ENCODE measurements at regions not wholly inside any gene's neighbourhood (a gene's known extent, or its start where the extent isn't known, plus 50 kb on each side); places are given as distances from the start of the nearest gene placed in this dataset.

DNA sequence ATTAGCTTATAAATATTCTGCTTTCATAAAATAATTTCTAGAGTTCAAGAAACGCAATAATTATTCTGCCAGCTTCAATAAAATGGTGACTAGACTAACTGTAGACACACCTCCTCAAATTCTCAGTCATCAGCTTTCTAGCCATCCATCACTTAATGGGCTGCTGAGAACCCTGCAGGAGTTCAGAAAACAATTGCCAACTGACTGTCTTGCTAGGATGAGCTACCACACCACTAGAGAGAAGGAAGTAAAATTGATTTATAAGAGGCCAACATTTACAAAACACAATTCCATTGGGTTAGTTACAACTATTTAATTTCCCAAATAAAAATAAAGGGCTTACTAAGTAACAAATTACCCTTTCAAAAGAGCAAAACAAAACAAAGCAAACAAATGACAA, 126.5 kb upstream of the PAPPA start:
- no peaks in the 10 kb centered on the region for H3K4me1 ChIP-seq (ENCODE audit: control insufficient read depth, extremely low read depth, insufficient read depth, low read length)
- H3K4me2 ChIP-seq (ENCODE audit: control insufficient read depth, extremely low read depth, insufficient read depth, low read depth, low read length), result no peak overlapping the region
- H3K27me3 ChIP-seq (ENCODE audit: control insufficient read depth, extremely low read depth, insufficient read depth, low read length), result no peaks in the 10 kb centered on the region
- no peak overlapping the region for H2AFZ ChIP-seq (ENCODE audit: control insufficient read depth, low read length)
- H3K9me1 ChIP-seq (ENCODE audit: control insufficient read depth, extremely low read depth, insufficient read depth, low read length), result no peaks in the 10 kb centered on the region
- dilution Hi-C loops (cut with MboI; ENCODE audit: extremely low pct_ligation_motif_present, low sequenced_read_pairs), result no loop called here
- no peaks in the 10 kb centered on the region for H3K36me3 ChIP-seq (ENCODE audit: control insufficient read depth in 2 of 2, extremely low read depth in 1 of 2, insufficient read depth in 2 of 2, low read length in 2 of 2)
- no peak for TF ChIP-seq EZH2 (IDR thresholded peaks at IDR 0.05; ENCODE audit: low read length)
- TF ChIP-seq, protein P1, sequence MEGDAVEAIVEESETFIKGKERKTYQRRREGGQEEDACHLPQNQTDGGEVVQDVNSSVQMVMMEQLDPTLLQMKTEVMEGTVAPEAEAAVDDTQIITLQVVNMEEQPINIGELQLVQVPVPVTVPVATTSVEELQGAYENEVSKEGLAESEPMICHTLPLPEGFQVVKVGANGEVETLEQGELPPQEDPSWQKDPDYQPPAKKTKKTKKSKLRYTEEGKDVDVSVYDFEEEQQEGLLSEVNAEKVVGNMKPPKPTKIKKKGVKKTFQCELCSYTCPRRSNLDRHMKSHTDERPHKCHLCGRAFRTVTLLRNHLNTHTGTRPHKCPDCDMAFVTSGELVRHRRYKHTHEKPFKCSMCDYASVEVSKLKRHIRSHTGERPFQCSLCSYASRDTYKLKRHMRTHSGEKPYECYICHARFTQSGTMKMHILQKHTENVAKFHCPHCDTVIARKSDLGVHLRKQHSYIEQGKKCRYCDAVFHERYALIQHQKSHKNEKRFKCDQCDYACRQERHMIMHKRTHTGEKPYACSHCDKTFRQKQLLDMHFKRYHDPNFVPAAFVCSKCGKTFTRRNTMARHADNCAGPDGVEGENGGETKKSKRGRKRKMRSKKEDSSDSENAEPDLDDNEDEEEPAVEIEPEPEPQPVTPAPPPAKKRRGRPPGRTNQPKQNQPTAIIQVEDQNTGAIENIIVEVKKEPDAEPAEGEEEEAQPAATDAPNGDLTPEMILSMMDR (optimal IDR thresholded peaks at IDR 0.05 in 1 of 3, IDR thresholded peaks at IDR 0.05 in 1 of 3, conservative IDR thresholded peaks at IDR 0.05 in 1 of 3; ENCODE audit: extremely low read depth in 1 of 3, insufficient read depth in 2 of 3, low read length in 3 of 3), result no peak
- FAIRE-seq (no peak), DNase-seq (ENCODE audit: low read depth, low spot score) (no peak)
- H3K4me3 ChIP-seq (ENCODE audit: control insufficient read depth in 2 of 3, extremely low read depth in 1 of 3, insufficient read depth in 2 of 3, low read depth in 1 of 3, low read length in 3 of 3), result no peak overlapping the region
- no peaks in the 10 kb centered on the region for H4K20me1 ChIP-seq (ENCODE audit: control insufficient read depth, extremely low read depth, insufficient read depth, low read length)
- H3K9me3 ChIP-seq (ENCODE audit: control insufficient read depth, low read depth, low read length), result no peaks in the 10 kb centered on the region
- no peaks in the 10 kb centered on the region for H3K79me2 ChIP-seq (ENCODE audit: control insufficient read depth, insufficient read depth, low read length)
- no peak overlapping the region for H3K27ac ChIP-seq (ENCODE audit: control insufficient read depth, insufficient read depth, low read length)
- H3K9ac ChIP-seq (ENCODE audit: control insufficient read depth, extremely low read depth, insufficient read depth, low read length), result no peak overlapping the region

DNA sequence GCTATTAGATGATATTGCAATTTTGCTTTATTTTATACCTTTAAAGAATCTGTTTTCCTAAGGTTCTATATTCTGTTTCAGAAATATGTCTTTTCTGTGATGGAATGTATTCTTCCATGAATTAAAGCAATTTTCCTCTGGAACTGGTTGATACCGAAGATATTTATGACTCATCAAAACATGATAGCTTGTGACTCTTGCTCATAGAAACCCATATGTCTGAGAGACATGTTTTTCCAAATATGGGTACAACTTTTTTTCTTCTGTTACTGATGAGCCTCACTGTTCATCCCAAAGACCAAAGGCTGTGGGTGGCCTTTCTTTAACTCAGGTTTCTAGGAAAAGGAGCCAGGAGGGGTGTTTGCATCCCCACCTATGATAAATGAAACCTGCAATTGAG, 126.1 kb upstream of the PAPPA start:
- no peaks in the 10 kb centered on the region for H3K27me3 ChIP-seq (ENCODE audit: control insufficient read depth, extremely low read depth, insufficient read depth, low read length)
- no peaks in the 10 kb centered on the region for H3K4me1 ChIP-seq (ENCODE audit: control insufficient read depth, extremely low read depth, insufficient read depth, low read length)
- no peaks in the 10 kb centered on the region for H3K36me3 ChIP-seq (ENCODE audit: control insufficient read depth in 2 of 2, extremely low read depth in 1 of 2, insufficient read depth in 2 of 2, low read length in 2 of 2)
- no peak for DNase-seq (ENCODE audit: low read depth, low spot score)
- no peaks in the 10 kb centered on the region for H4K20me1 ChIP-seq (ENCODE audit: control insufficient read depth, extremely low read depth, insufficient read depth, low read length)
- H3K9ac ChIP-seq (ENCODE audit: control insufficient read depth, extremely low read depth, insufficient read depth, low read length), result no peak overlapping the region
- dilution Hi-C loops (cut with MboI; ENCODE audit: extremely low pct_ligation_motif_present, low sequenced_read_pairs), result no loop called here
- no peak overlapping the region for H3K4me2 ChIP-seq (ENCODE audit: control insufficient read depth, extremely low read depth, insufficient read depth, low read depth, low read length)
- no peaks in the 10 kb centered on the region for H3K9me3 ChIP-seq (ENCODE audit: control insufficient read depth, low read depth, low read length)
- no peaks in the 10 kb centered on the region for H3K79me2 ChIP-seq (ENCODE audit: control insufficient read depth, insufficient read depth, low read length)
- H3K27ac ChIP-seq (ENCODE audit: control insufficient read depth, insufficient read depth, low read length), result no peak overlapping the region
- no peak overlapping the region for H3K4me3 ChIP-seq (ENCODE audit: control insufficient read depth in 2 of 3, extremely low read depth in 1 of 3, insufficient read depth in 2 of 3, low read depth in 1 of 3, low read length in 3 of 3)
- no peak overlapping the region for H2AFZ ChIP-seq (ENCODE audit: control insufficient read depth, low read length)
- no peak for FAIRE-seq
- no peak for TF ChIP-seq EZH2 (IDR thresholded peaks at IDR 0.05; ENCODE audit: low read length)
- TF ChIP-seq, protein P1 (optimal IDR thresholded peaks at IDR 0.05 in 1 of 3, IDR thresholded peaks at IDR 0.05 in 1 of 3, conservative IDR thresholded peaks at IDR 0.05 in 1 of 3; ENCODE audit: extremely low read depth in 1 of 3, insufficient read depth in 2 of 3, low read length in 3 of 3), result no peak
- H3K9me1 ChIP-seq (ENCODE audit: control insufficient read depth, extremely low read depth, insufficient read depth, low read length), result no peaks in the 10 kb centered on the region
